ENCODE measurements at regions not wholly inside any gene's neighbourhood (a gene's known extent, or its start where the extent isn't known, plus 50 kb on each side); places are given as distances from the start of the nearest gene placed in this dataset.

- TF ChIP-seq ZNF462 (CRISPR knock-in tag; IDR thresholded peaks at IDR 0.05) (no peak), STAT1 (IDR thresholded peaks at IDR 0.05; ENCODE audit: unreplicated experiment) (no peak), CREB1 (CRISPR knock-in tag; IDR thresholded peaks at IDR 0.05; ENCODE audit: low read depth) (no peak), ZNF114 (CRISPR knock-in tag; IDR thresholded peaks at IDR 0.05) (no peak), EZH2 (IDR thresholded peaks at IDR 0.05; ENCODE audit: low read depth, unreplicated experiment) (no peak), POLR2AphosphoS5 (IDR thresholded peaks at IDR 0.05; ENCODE audit: low read depth) (no peak)
These were observed 147.3 kb downstream of the FAM114A2 start (continued) for GRCh38 chr5:153891394-153891793.

DNA sequence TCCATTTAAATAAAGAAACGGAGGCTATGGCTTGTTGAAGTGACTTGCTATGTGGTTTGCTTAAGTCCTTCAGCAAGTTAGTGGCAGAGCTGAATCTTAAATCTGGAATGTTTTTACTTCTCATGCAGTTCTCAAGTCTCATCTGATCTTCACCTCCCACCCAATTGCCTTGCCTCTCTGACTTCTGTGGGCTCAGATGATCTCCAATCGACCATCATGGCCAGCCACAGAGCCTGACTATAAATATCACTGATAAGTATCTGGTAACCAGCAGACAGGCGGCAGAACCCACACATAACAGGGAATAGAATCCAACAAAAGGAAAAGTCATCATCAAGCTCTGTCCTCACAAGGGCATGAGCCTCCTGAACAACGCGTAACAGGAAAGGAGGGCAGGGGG is 149.9 kb downstream of the FAM114A2 start:
- H3K9me3 Mint-ChIP-seq, result no peaks in the 10 kb centered on the region
- H3K9me2 ChIP-seq (ENCODE audit: insufficient read depth), result no peaks in the 10 kb centered on the region
- no peak overlapping the region for H3K27ac ChIP-seq (ENCODE audit: low read depth)
- H3K4me1 ChIP-seq (ENCODE audit: insufficient read depth), result no peaks in the 10 kb centered on the region; the same call in 1 of the 2 replicates
- no peaks in the 10 kb centered on the region for H3K36me3 ChIP-seq (ENCODE audit: insufficient read depth)
- H3K27ac Mint-ChIP-seq, result no peak overlapping the region
- H3K4me2 ChIP-seq, result no peak overlapping the region
- H2AFZ ChIP-seq, result no peak overlapping the region
- no peaks in the 10 kb centered on the region for H3F3A ChIP-seq (replicated peaks; ENCODE audit: low read depth)
- no peaks in the 10 kb centered on the region for H3K27me3 ChIP-seq (ENCODE audit: insufficient read depth)
- no peak for TF ChIP-seq EZH2 (IDR thresholded peaks at IDR 0.05; ENCODE audit: low read depth, unreplicated experiment)
- no peak for TF ChIP-seq ZNF462 (CRISPR knock-in tag; IDR thresholded peaks at IDR 0.05)
- TF ChIP-seq POLR2AphosphoS5 (IDR thresholded peaks at IDR 0.05; ENCODE audit: low read depth), result no peak
- TF ChIP-seq JUNB (IDR thresholded peaks at IDR 0.05; ENCODE audit: unreplicated experiment), result no peak
- TF ChIP-seq ETS1 (IDR thresholded peaks at IDR 0.05), result no peak
- peaks cover 1% of the 10 kb centered on the region for H3K27me3 Mint-ChIP-seq (ENCODE audit: insufficient read depth, low read depth, poor library complexity)
- H3K4me3 ChIP-seq, result no peak overlapping the region
- no peaks in the 10 kb centered on the region for H3K79me2 ChIP-seq (replicated peaks; ENCODE audit: insufficient read depth)
- H4K20me1 ChIP-seq (replicated peaks; ENCODE audit: insufficient read depth), result no peaks in the 10 kb centered on the region
- H3K4me1 Mint-ChIP-seq, result peaks cover 3% of the 10 kb centered on the region; the same call in 2 of the 3 replicates
- no peak overlapping the region for H3K4me3 Mint-ChIP-seq
- DNase-seq (ENCODE audit: low spot score), result no peak
- no peaks in the 10 kb centered on the region for H3K36me3 Mint-ChIP-seq (ENCODE audit: low read depth)
- no peak for ATAC-seq

All from GM23338 (cell line).